ENCODE measurements at regions not wholly inside any gene's neighbourhood (a gene's known extent, or its start where the extent isn't known, plus 50 kb on each side); places are given as distances from the start of the nearest gene placed in this dataset.

GRCh38 chr4:26144526-26145155 lies 176.2 kb upstream of the RBPJ start:
- DNase-seq, result no peak

DNA sequence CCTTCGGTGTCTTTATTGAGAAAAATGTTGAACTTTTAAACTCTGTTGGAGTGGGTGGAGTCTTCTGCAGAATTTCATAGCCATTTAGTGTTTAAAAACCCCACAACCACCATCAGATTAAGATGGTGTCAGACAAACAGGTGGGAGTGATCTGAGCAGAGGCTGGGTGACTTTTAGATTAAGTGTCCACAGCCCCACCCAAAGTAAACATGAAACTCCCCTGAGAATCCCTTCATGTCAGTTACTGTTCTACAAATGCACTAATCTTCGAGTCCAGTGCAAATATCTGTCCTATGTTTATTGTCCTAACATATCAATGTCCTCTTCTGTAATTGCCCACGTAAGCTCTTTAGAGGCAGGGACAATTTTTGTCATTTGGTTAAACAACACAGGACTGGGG lies 175.6 kb upstream of the RBPJ start:
- no peak for DNase-seq

DNA sequence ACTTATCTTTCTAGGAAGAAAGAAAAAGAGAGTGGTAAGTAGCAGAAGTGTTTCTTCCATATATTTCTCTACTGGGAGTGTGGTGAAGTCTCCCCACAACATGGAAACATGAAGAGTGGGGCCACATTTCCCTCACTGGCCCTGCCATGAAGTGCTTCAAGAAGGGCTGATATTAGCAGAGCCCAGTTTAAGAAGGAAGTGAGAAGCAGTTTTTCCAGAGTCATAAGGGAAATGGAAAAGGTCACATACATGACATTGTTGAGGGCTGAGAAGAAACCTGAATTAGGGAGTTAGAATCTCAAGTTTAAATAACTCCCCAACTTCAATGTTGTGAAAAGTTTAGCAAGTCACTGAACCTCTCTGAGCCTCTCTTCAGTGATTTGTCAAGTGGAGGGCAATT lies 171.9 kb upstream of the RBPJ start:
- DNase-seq, result no peak

DNA sequence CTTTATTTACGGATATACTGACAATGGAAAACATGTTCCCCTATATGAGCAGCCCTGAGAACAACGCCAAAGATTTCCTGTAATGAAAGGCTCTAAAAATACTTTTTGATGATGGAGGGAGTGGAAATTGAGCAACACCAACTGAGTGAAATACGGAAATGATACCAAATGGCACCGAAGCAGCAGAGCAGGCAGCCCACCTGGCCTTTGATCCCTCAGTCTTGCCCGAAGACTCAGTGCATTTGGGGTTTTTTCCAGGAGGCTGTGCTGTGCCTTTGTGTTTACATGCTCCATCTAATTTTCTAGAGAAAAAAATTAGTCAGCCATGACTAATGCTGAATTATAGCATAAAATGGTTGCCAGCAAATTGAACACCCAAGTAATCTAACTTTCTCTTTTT lies 169.9 kb upstream of the RBPJ start:
- no peak for DNase-seq

DNA sequence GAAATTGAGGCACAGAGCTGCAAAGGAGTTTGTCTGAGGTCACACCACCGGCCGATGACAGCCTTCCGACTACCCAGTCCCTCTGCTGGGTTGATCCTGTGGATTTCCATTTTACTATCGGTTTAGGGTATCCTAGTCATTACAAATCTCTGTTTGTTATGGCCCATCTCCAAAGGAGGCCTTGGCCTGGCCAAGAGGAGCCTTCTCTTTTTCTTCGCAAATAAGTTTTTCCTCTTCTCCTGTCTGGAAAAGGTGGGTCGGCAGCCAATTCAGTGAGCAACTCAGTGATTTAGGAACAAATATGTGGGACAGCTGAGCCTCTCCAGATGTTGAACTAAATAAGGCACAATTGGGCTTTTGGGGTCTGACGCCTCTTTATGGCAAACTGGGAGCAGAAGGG lies 169.2 kb upstream of the RBPJ start:
- no peak for DNase-seq

GRCh38 chr4:26152056-26152455 lies 168.8 kb upstream of the RBPJ start:
- DNase-seq, result no peak

DNA sequence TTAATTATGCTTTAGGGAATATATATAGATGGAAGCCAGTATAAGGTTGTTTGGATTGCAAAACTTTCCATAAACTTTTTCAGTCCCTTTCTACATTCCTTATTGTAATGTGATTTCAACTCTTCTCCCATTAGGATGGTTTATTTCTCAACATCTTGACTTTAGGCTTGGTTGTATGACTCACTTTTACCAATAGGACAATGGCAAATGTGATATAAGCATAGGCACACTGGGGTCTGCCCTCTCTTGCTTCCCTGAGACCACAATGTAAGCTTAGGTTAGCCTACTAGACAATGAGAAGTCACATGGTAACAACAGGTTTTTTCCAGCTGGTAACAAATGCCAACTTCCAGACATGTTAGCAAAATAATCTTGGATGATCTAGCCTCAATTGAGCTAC lies 163.3 kb upstream of the RBPJ start:
- no peak for DNase-seq

DNA sequence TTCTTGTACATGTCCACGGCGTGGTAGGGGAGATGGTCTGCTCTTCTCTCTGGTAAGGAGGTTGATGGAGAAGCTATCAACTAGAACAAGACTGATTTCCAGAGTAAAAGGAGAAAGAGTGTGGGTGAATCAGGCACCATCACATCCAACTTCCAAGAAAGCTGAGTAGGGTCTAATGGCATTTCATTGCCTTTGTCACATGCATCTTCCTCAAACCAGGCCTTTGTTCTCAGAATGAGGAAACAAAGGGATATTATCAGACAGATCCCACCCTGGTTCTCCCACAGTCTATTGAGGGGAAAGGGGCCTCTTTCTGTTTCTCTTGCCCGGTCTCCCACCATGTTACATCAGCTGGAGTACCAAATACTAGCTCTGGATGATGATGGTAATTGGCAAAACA lies 160.2 kb upstream of the RBPJ start:
- DNase-seq, result no peak

GRCh38 chr4:26161030-26161824 lies 159.6 kb upstream of the RBPJ start:
- DNase-seq, result peak; percentile 9

DNA sequence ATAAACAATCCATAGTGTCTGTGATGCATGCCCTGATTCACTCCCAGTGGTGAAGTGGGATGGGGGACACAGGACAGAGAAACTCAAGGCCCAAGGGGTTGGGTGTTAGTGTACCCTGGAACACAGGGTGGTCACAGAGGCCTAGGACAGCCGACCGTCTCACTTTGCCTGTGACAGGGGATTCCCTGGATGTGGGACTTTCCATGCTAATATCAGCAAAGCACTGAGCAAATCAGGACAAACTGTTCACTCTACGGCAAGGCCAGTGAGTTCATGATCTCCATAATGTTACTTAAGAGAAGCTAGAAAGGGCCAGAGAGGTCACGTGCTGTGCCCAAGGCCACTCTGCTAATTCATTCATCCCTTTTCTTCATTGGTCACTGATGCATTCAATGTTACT lies 158.7 kb upstream of the RBPJ start:
- no peak for DNase-seq

- no peak for DNase-seq
Observed at GRCh38 chr4:26163425-26164362, 157.1 kb upstream of the RBPJ start.

- DNase-seq, result no peak
Observed at GRCh38 chr4:26171501-26171900, 149.3 kb upstream of the RBPJ start.

DNA sequence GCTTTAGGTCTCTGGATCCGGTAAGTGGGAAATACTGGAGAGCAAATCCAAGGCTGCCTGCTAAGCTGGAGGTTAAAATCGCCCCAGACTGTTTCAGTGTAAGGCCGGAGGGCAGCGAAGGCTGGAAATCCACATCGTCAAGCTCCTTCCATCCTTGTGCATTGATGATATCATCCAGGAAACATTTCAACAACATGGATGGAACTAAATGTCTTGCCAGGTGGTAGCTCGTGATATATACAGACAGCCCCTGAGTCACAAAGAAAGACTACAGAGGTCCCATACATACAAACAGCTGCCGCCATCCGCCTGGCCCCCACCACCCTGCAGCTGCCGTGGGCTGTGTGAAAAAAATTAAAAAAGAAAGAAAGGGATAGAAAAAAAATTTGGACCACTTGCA lies 148.9 kb upstream of the RBPJ start:
- DNase-seq, result no peak

DNA sequence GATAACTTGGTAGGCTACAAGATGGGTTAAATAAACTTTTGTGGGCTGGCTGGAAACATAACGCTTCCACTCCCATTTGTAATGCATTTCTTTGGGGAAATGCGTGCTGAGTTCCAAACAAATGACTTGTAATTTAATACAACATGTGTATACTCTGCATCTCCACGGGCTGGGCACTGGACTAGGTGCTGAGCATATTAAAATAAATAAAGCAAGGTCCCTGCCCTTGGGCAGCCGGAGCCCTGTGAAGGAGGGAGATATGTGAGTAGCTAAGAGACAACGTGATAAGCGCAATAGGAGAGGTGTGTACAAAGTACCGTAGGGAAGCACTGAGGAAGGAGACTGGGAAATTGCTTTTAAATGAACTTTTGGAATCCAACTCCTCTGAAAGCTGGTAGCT lies 147.2 kb upstream of the RBPJ start:
- no peak for DNase-seq

- no peak for DNase-seq
Observed at GRCh38 chr4:26174027-26174426, 146.8 kb upstream of the RBPJ start.

- no peak for DNase-seq
Observed at GRCh38 chr4:26175006-26175786, 145.6 kb upstream of the RBPJ start.

GRCh38 chr4:26175905-26176470 lies 144.8 kb upstream of the RBPJ start:
- DNase-seq, result no peak

DNA sequence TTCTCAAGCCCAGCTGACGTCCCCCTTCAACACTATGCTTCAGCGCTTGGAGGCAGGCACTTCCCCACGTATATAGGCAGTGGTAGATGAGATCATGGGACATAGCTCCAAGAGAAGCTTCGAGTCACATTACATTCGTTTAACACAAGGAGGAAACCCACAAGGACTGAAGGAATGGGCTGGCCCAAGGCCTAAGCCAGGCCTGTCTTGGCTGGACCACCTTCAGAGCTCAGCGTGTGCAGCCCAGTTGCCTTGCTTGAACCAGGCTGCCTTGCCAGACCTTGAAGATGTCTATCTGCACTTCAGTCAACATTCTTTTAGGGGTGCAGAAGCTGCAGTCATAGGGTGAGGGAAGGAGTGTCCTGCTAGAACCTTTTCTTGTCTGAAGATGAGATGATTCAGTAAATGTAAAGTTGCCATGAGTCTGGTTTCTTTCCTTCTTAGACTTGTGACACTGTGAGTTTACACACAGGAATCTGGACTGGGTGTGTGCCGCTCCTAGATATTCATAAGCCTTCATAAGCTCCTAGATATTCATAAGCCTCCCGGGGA lies 144.1 kb upstream of the RBPJ start:
- DNase-seq, result no peak

DNA sequence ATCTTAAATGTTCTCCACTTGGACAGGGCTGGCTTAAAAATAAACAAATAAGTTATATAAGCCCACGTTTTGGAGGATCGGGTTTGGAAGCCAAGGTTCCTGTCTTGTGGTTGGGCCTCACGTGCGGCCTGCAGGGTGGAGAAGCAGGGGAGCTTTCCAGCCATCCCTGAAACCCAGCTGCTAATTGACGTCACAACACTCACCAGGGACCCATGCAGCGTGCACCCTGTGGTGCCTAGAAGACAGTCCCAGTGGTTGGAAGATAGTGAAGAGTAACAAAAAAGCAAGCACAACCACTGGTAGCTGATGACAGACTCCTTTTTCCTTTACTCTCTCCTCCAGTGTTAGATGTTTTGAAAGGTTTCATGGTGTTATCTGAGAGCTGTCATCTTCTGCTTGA lies 142.0 kb upstream of the RBPJ start:
- DNase-seq, result no peak

- DNase-seq, result no peak
Observed at GRCh38 chr4:26179316-26179760, 141.5 kb upstream of the RBPJ start.

DNA sequence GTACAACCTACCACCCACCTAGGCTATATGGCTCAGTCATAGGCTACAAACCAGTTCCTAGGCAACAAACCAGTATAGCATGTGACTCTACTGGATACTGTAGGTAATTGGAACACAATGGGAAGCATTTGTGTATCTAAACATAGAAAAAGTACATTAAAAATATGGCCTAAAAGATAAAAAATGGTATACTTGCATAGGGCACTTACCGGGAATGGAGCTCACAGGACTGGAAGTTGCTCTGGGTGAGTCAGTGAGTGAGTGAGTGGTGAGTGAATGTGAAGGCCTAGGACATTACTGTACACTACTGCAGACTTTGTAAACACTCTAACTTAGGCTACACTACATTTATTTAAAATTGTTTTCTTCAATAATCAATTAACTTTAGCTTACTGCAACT lies 139.2 kb upstream of the RBPJ start:
- no peak for DNase-seq

GRCh38 chr4:26183017-26183416 lies 137.8 kb upstream of the RBPJ start:
- no peak for DNase-seq

Data from GDM1 (cell line).